Inflammatory macrophage treated with lipopolysaccharide for 1 hour (primary cell): ENCODE measurements at regions not wholly inside any gene's neighbourhood (a gene's known extent, or its start where the extent isn't known, plus 50 kb on each side); places are given as distances from the start of the nearest gene placed in this dataset.
"Not testable (repeated sequence)": the region's sequence is repeated elsewhere in the genome, so short reads cannot be mapped to it uniquely, and the experiment has no call there.

Experiments
- DNase-seq, 2 donors: peaks; one replicate each; pipeline ENCODE4 v3.0.0-alpha.2; 2020 to 2022

DNA sequence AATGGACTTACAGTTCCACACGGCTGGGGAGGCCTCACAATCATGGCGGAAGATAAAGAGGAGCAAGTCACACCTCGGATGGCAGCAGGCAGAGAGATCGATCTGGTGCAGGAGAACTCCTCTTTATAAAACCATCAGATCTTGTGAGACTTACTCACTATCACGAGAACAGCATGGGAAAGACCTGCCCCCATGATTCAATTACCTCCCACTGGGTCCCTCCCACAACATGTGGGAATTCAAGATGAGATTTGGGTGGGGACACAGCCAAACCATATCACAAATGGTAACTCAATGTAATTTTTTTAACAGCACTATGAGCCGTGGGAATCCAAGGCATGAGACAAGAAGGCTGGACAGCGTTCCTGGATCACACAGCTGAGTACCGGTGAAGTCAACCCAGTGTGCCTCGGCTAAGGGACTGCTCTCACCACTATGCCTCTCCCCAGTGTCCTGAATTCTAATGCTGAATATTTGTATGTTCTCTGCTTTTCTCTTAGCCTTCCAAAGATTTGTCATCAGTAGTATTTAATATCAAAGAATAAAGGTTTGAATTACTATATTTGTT is 84.3 kb downstream of the IRS2 start:
- DNase-seq: not testable (repeated sequence)

DNA sequence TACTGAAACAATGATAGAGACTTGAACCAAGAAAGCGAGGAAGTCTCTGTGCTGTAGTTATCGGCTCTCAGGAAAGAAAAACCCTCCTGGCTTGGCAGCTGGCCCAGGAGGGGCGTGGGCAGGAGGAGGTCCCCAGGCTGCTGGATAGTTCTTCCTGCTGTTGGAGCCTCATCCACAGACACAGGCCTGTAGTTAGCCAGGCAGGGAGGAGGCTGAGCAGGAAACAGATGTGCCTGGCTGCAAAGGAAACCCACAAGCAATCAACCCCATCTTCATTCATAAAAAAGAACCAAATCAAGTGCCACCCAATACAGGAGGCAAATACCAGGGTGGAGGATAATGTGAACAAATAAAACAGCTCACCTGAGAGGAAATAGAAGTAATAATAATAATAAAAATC is 86.2 kb downstream of the IRS2 start:
- DNase-seq: peak; percentile 51 to 70

DNA sequence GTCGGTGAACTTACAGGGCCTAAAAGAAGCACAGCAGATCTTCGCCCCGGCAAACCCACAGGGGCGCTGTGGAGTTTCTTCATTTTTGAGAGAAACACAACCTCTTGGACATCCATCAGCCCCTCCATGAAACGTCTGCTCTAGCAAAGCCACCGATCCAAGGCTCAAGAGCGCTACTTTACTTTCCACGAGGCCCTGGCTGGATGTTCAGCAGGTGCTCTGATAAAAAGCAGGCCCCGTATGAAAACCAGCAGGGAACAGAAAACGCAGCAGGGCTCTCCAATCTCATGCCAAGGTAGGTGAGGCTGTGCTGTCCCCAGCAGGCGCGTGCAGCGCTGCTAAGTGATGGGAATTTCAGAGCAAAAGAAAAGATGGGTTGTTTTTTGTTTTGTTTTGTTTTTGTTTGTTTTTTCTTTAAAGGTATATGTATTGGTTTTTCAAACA is 86.7 kb downstream of the IRS2 start:
- DNase-seq: no peak

DNA sequence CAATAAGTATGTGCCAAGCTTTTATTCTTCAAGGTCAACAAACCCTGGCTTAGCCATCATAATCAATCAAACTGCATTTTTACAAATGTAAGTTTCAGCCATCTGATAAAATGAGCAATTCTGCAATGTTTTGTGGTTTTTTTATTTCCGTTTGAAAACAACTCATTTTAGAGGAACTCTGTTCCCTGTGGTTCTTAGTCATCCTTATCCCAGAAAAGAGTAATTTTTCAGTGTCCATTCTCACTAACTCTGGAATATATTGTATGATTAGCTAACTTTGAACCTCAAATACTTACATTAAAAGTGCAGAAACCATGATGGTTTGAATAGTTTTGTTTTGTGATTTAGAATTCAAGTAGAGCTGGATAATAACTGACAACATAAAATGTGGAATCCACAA is 87.6 kb downstream of the IRS2 start:
- peak; percentile 61 to 65 for DNase-seq

DNA sequence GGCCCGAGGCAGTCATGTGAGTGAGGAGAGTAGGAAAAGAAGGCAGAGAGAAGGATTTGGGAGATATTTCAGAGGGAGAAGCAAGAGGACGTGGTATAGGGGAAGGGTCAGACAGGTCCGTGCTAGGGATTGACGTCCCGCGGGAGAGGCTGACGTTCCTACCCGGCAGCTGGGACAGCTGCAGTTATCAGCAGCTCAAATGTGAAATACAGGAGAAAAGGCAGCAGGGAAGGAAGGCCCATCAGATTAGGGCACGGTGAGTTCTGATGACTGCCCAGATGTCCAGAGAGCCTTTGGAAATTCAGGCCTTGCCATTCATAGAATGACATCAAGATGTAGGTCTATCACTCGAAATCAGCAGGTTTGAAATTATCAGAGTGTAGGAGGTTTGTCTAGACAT is 88.4 kb downstream of the IRS2 start:
- DNase-seq: peak in 1 of 2 donors; percentile 27

DNA sequence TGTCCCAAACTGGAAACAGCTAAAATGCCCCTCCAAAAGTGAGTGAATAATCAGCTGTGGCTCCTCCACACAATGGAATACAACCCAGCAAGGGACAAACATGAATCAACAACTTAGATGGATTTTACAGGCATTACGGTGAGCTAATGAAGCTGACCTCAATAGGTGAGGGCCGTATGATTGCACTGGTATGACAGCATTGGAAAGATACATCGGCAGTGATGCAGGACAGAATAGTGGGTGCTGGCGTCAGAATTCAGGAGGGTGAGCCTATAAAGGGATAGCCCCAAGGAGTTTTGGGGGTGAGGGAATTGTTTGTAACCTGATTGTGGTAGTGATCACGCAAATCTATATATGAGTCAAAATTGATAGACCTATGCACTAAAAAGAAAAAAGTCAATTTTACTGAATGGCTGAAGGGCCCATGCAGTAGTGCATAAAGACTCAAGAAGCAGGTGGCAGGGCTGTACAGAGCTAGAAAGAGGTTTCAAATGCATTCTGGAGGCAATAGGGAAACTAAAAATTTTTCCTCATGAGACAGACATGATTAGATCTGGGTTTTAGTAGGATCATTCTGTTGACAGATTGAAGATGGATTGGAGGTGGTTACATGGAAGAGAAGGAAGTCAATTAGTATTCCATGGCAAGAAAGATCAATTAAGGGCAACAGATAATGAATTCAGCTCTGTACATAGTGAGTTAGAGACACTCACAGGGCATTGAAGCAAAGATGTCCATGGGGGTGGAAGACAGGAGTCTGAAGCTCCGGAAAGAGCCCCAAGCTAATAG is 90.8 kb downstream of the IRS2 start:
- no peak for DNase-seq

DNA sequence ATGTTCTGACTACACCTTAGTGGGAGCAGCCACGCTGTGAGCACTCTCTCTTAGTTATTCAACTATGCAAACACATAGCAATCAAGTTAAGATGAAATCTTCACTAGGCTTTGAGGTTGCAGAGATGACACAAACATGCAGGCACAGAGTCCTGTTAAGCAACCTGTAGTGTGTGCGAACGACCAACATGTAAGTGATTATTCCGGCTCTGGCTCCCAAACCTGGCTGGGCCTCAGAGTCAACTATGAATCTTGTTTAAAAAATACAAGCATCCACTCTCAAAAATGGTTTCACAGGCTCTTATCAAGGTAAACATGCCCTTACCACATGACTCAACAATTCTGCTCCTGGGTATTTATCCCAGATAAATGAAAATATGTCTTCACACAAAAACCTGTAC is 91.4 kb downstream of the IRS2 start:
- DNase-seq: no peak

DNA sequence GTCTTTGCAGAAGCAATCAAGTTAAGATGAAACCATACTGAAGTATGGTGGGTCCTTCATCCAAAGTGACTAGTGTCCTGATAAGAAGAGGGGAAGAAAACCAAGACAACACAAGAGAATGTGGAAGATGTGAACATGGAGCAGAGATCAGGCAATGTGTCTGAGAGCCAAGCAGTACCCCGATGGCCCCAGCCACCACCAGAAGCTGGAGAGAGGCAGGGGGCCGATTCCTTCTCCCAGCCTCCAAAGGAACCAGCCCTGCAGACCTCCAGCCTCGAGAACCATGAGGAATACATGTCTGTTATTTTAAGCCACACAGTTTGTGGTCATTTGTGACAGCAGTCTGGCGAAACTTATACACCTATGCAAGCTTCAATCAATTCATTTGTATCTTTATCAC is 93.2 kb downstream of the IRS2 start:
- no peak for DNase-seq

DNA sequence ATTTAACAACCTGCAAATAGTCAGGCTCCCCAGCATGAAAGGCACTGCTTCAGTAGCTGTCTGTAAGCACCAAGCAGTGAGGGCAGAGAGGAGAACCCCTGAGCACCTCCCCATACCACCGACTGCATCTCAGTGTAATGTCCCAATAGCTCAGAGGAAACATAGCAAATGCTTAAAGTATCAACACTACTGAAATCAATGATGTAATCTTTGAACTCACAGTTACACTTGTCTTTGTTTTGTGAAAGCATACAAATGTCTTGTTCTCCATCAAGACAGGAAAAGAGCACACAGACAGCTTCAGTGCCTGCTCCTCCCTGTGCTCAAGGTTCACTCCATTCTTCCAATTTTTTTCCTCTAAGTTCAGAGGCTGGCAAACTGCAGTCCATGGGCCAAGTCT is 94.7 kb downstream of the IRS2 start:
- no peak for DNase-seq

DNA sequence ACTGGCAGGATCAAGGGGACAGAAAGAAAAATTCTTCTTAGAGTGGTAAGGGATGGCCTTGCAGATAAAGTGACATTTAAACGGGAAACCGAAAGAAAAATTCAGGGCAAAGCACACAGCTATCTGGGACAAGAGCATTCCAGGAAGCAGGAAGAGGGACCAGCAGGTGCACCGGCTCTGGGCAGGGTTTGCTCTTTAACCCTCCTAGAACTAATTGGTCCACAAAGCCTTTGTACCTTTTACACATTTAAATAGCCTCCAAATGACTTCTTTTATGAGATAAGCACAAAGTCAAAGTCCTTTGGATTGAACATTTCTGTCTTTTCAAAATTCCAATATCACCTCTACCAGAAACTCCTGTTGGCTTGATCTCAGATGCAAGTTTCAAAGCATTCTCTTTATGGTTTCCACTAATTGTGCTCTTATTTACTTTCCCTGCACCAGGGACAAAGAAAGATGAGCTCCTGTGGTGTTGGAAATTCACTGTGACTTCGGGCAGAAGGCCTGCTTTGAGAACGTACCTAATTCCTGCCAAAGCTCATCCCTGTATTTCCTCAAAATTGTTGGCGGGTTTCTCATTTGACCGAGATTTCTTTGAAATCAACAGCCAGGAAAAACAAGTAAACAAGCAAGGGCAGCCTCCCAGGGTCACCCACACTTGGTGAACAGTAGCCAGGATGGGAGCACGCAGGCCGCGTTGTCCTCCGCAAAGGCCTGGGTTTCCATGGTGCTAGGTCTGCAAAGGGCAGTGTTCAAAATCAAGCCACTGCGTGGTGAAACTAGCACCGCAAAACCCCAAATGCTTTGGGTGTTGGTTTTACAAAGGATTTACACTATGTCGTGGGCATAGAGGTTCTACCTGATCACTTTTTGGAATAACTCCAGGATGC is 98.6 kb downstream of the IRS2 start:
- no peak for DNase-seq

DNA sequence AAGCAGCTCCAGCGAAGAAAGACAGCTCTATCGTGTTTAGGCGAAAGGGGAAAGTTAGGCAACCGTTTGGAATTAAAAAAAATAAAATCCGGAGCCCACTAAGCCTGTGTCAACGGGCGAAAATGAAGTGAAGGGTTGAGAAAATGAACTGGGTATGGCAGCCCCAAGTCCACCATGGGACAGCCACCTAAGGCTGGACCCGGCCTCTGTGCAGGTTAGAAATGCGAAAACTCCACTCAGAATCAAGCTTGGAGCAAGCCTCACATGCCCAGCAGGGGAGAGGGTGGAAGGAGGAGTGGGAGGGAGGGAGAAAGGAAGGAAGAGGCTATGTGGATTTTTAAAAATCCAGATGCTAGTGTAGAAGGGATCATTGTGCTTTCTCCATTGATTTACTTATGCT is 101.2 kb downstream of the IRS2 start:
- DNase-seq: no peak

DNA sequence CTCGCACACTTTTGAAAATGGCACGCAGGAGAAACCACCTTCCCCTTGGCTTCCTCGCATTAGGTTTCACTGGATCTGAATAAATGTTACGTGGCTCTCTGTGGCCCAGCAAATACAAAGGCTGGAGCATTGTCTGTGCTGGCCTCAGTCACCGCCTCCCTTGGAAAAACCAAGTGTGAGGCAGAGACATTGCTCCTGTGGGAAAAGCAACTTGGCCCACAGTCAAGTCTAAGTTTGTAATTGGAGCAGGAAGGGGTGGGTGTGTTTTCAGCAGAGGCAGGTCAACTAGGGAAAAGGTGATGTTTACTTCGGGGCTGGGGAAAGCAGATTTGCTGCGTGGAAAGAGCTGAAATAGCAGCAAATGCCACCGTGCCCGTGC is 101.6 kb downstream of the IRS2 start:
- DNase-seq: no peak

DNA sequence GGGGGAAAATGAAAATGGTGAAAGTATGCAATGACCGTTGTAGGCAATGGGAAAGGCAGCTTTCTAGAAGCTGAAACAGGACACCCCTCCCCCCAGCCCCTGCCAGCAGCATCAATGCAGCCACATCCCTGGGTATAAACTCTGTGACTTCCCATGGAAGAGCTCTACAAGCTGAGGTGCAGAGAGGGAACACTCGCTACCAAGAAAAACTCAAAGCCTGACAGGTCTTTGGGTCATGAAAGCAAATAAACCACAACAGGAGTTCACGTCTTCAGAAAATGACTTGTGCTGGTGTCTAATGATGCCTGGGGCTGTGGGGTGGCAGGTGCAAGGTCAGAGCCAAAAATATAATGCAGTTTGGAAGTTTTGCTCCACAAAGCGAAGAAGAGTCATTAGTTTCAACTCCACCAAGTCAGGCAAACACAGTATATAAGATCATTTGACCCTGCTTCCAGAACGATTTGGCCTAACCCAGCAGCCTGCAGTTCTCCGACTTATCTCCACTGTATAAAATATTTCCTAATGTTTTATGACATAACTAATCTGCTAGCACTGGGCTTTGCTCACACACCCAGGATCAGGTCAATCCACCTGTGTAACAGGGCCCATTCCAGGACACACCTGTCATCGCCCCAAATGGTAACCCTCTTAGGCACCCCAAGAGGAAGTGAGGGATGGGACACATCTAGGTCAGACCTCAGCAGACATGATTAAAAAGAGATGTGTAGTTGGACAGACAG is 102.1 kb downstream of the IRS2 start:
- no peak for DNase-seq

DNA sequence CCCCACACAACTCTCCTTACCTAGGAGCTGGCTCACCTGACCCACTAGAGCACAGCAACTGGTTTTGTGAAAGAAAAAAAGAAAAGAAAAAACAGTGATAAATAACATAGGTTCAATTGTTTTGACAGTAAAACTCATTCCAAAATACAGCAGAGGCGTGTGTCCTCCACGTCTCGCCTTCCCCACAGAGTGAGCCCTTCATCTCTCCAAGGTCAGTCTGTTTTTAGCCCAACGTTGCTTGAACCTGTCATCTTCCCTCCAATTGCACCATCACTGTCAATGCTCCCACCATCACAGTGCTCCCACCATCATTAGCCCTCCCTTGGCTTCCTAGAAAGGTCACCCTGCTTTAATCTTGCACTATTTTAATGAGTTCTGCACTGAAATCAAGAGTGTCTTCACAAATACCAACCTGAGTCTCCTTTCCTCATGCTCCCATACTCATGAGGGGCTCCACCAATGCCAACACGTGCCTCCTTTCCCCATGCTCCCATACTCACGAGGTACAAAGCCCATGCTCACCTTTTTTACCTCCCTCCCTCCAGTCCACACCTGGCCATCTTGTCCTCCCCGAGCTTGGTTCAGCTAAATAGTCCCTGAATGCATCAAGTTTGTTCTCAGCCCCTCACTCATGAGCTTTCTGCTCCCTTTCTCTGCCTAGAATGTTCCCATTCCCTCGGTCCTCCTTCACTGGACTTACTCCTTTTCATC is 103.7 kb downstream of the IRS2 start:
- DNase-seq: no peak

DNA sequence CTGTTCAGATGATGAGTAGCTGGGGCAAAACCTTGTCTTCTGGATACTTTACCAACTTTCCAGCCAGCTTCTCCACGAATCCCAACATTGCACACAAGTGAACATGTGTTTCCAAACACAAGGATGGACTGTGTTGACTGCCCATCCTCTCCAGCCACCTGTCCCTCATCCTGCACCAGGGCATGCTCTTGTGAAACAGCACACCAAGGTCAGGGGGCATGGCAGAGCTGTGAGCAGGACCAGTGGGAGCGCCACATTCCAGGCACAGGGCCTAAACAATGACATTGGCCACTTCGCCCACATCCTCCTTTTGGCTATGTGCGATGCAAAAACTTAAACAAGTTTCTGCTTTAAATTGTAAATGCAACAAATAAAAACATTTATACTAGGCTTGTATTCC is 105.5 kb downstream of the IRS2 start:
- DNase-seq: no peak

DNA sequence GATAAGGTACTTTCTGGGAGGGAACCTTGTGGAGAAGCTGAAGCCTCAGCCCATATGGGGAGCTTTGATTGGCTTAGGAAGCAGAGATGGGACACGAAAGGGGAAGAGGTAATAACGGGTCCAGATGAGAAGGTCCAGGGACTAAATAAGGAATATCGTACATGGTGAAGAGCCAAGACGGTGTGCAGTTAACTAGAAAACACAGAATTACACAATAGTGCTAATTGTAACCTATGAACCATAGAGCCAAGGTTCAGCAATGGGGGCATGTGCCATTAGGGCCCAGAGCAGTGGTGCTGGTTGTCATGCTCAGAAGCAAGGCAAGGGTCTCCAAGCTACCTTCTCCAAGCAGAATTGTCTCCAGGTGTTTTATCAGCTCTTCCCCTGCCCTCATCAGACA is 106.1 kb downstream of the IRS2 start:
- DNase-seq: no peak

DNA sequence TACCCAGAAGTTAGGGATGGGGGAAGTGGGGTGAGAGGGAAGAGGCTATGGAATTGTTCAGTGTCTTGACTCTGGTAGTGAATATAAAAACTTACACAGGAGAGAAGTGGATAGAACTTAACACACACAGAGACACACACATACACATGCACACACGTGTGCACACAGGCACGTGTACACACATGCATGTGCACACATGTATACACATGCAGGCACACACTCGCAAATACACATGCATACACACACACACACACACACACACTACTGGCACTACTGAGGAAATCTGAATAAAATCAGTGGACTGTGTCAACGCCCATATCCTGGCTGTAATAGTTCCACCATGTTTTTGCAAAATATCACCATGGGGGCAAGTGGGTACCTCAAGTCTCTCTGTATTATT is 107.9 kb downstream of the IRS2 start:
- DNase-seq: no peak

DNA sequence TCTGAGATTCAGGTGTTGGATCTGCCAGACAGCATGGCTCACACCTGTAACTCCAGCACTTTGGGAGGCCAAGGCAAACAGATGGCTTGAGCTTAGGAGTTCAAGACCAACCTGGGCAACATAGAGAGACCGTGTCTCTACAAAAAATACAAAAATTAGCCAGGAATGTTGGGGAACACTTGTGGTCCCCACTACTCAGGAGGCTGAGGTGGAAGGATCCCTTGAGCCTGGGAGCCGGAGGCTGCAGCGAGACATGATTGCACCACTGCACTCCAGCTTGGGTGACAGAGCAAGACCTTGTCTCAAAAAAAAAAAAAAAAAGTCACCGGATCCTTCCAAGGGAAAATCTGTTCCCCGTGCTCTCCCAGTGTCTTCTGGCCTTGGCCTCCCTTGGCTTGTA is 109.2 kb downstream of the IRS2 start:
- DNase-seq: no peak

DNA sequence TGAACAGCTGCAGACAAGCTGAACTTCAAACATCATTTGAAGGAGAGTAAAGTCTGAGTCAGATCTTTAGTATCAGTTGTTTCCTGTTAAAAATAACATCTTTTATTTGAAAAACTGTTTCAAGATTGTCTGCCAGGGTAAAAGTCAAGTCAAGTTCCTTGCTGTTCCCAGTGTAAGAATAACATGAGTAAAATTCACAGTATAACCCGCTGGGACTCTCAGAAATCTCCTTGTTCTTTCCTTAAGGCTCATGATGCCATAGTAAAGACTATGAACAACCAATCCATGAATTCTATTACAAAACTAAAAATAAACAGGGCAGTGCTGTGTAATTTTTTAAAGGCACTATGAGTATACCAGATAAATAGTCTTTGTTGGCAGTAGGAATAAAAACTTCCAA is 112.9 kb downstream of the IRS2 start:
- no peak for DNase-seq

DNA sequence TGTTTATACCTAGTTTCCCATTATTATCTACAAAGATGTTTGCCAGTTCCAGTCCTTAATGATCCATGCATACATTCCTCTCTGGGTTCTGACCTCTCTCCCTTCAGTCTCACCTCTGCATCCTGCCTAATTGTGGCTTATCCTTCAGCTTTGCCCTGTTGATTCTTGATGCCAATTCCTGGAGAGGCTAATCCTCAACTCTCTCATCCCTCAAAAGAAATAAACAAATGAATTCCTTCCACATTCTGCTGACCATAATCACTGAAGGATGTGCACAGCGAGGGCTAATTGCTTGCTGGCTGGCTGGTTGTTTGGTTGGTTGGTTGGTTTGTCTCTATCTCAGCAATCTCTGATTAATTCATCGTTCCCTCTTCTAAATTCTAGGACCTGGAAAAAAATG is 113.8 kb downstream of the IRS2 start:
- no peak for DNase-seq

DNA sequence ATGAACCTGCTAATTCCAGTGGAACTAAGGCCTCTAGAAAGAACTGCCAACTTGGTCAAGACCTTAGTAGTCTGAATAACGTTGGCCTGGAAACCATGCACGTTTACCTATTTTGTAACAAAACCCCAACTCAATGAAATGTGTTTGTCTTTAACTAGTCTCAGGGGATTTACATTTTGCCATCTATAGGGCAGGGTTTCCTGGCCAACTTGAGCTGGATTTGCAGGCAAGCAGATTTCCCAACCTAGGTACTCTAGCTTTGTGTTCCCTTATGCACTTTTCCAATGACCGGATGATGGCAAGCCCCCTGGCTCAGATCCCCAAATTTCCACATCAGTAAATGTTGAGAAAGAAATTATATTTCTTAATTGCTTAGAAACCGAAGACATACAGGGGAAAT is 114.5 kb downstream of the IRS2 start:
- DNase-seq: no peak

DNA sequence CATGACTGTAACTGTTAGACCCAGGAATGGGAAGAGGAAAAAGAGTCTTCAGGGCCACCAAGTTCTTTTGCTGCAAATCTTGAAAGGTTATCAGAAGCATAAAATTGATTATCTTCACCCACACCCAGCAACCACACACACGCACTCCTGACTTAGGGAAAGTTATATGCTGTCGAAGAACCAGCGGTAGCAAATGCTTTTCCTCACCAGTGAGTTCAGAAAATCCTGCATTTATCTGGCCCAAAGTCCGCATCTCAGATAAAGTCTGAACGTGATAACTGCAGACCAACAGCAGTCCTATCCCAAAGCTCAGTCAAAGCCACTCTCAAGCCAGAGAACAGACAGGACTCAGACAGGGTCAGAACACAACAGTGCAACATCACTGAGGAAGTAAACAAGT is 115.6 kb downstream of the IRS2 start:
- DNase-seq: no peak

DNA sequence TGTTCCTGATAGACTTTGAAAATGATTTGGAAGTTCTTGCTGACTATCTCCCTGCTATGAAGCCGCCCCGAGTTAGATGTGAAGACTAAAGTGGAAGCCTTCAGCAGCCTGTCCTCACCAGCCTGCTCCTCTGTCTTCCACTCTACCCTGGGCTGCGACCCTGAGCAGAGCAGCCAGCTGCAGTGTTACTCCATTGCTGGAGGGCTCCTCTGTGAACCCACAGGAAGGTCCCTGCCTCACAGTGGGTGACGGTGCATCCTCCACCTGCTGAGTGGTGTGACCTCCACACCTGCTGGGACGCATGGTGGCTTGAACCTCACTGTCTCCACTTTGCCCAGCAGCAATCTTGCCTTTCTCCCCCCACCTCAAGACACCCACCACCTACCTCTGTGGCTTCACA is 116.4 kb downstream of the IRS2 start:
- DNase-seq: no peak
